ENCODE measurements at regions not wholly inside any gene's neighbourhood (a gene's known extent, or its start where the extent isn't known, plus 50 kb on each side); places are given as distances from the start of the nearest gene placed in this dataset.

GRCh38 chr5:2921651-2922050 lies 170.2 kb upstream of the IRX2 start:
- Histone ChIP-seq H3K4me1 (no peaks in the 10 kb centered on the region), H3K36me3 (no peaks in the 10 kb centered on the region), H3K4me3 (no peak overlapping the region), H3K27ac (no peak overlapping the region), H3K9me3 (no peaks in the 10 kb centered on the region), H3K27me3 (no peaks in the 10 kb centered on the region)
- in situ Hi-C loops (cut with MboI; ENCODE audit: low sequenced_read_pairs in 4 of 4), result no loop called here
- no peak for TF ChIP-seq CTCF (IDR thresholded peaks at IDR 0.05 in 4 of 5, conservative IDR thresholded peaks at IDR 0.05 in 1 of 5)
- no peak for DNase-seq
- ATAC-seq, result no peak
- intact Hi-C loops (cut with DNase I; ENCODE audit: low total_unique reads), result no loop called here

- no peak overlapping the region for H3K27ac ChIP-seq
- no peak for TF ChIP-seq POLR2A (IDR thresholded peaks at IDR 0.05)
- no peak for TF ChIP-seq CTCF (IDR thresholded peaks at IDR 0.05 in 4 of 5, conservative IDR thresholded peaks at IDR 0.05 in 1 of 5)
- H3K9me3 ChIP-seq, result no peaks in the 10 kb centered on the region
- no peak for DNase-seq
- no peaks in the 10 kb centered on the region for H3K27me3 ChIP-seq
- ATAC-seq, result no peak
- H3K4me3 ChIP-seq, result no peak overlapping the region
- intact Hi-C loops (cut with DNase I; ENCODE audit: low total_unique reads) (no loop called here), in situ Hi-C loops (cut with MboI; ENCODE audit: low sequenced_read_pairs in 4 of 4) (no loop called here)
- H3K36me3 ChIP-seq, result no peaks in the 10 kb centered on the region
- no peaks in the 10 kb centered on the region for H3K4me1 ChIP-seq
Observed at GRCh38 chr5:2921176-2921575, 169.7 kb upstream of the IRX2 start.

- TF ChIP-seq CTCF (IDR thresholded peaks at IDR 0.05 in 4 of 5, conservative IDR thresholded peaks at IDR 0.05 in 1 of 5), result no peak
- no peak for TF ChIP-seq POLR2A (IDR thresholded peaks at IDR 0.05)
- ATAC-seq (no peak), DNase-seq (no peak)
- Histone ChIP-seq H3K4me3 (no peak overlapping the region), H3K36me3 (no peaks in the 10 kb centered on the region), H3K9me3 (no peaks in the 10 kb centered on the region), H3K27me3 (no peaks in the 10 kb centered on the region), H3K4me1 (no peaks in the 10 kb centered on the region), H3K27ac (no peak overlapping the region)
- in situ Hi-C loops (cut with MboI; ENCODE audit: low sequenced_read_pairs in 4 of 4) (no loop called here), intact Hi-C loops (cut with DNase I; ENCODE audit: low total_unique reads) (no loop called here)
Observed at GRCh38 chr5:2920312-2920711, 168.8 kb upstream of the IRX2 start.

- no peak for TF ChIP-seq POLR2A (IDR thresholded peaks at IDR 0.05)
- TF ChIP-seq CTCF (IDR thresholded peaks at IDR 0.05 in 4 of 5, conservative IDR thresholded peaks at IDR 0.05 in 1 of 5), result no peak
- H3K4me1 ChIP-seq, result no peaks in the 10 kb centered on the region
- H3K36me3 ChIP-seq, result no peaks in the 10 kb centered on the region
- H3K27ac ChIP-seq, result no peak overlapping the region
- ATAC-seq, result no peak
- H3K4me3 ChIP-seq, result no peak overlapping the region
- H3K27me3 ChIP-seq, result no peaks in the 10 kb centered on the region
- no peaks in the 10 kb centered on the region for H3K9me3 ChIP-seq
- intact Hi-C loops (cut with DNase I; ENCODE audit: low total_unique reads), result no loop called here
- no peak for DNase-seq
- in situ Hi-C loops (cut with MboI; ENCODE audit: low sequenced_read_pairs in 4 of 4), result no loop called here
Observed at GRCh38 chr5:2919310-2920018, 168.0 kb upstream of the IRX2 start.

GRCh38 chr5:2917524-2917923 lies 166.0 kb upstream of the IRX2 start:
- Histone ChIP-seq H3K27ac (no peak overlapping the region), H3K27me3 (no peaks in the 10 kb centered on the region), H3K4me3 (no peak overlapping the region), H3K9me3 (no peaks in the 10 kb centered on the region), H3K36me3 (no peaks in the 10 kb centered on the region), H3K4me1 (no peaks in the 10 kb centered on the region)
- no peak for ATAC-seq
- TF ChIP-seq POLR2A (IDR thresholded peaks at IDR 0.05) (no peak), CTCF (IDR thresholded peaks at IDR 0.05 in 4 of 5, conservative IDR thresholded peaks at IDR 0.05 in 1 of 5) (no peak)
- intact Hi-C loops (cut with DNase I; ENCODE audit: low total_unique reads), result no loop called here
- no peak for DNase-seq
- in situ Hi-C loops (cut with MboI; ENCODE audit: low sequenced_read_pairs in 4 of 4), result no loop called here
